GM19438 (cell line): ENCODE measurements at regions not wholly inside any gene's neighbourhood (a gene's known extent, or its start where the extent isn't known, plus 50 kb on each side); places are given as distances from the start of the nearest gene placed in this dataset.

Source experiments
- ATAC-seq: cut with Tn5 transposase; IDR thresholded peaks from one replicate; pipeline ENCODE4 v1.9.1; 2021; ENCODE audit warnings: low read depth; ENCODE audit not compliant: unreplicated experiment

- ATAC-seq, result no peak
These were observed 125.0 kb upstream of the ARHGAP28 start for GRCh38 chr18:6604573-6604941.

- ATAC-seq, result no peak
These were observed 124.2 kb upstream of the ARHGAP28 start for GRCh38 chr18:6605115-6605869.

- no peak for ATAC-seq
These were observed 123.0 kb upstream of the ARHGAP28 start for GRCh38 chr18:6606411-6607085.

GRCh38 chr18:6607343-6607742 lies 122.2 kb upstream of the ARHGAP28 start:
- no peak for ATAC-seq

GRCh38 chr18:6609666-6610264 lies 119.8 kb upstream of the ARHGAP28 start:
- ATAC-seq, result no peak

- ATAC-seq, result no peak
These were observed 119.0 kb upstream of the ARHGAP28 start for GRCh38 chr18:6610466-6610865.

- ATAC-seq, result no peak
These were observed 115.9 kb upstream of the ARHGAP28 start for GRCh38 chr18:6613581-6613980.

- no peak for ATAC-seq
These were observed 114.6 kb upstream of the ARHGAP28 start for GRCh38 chr18:6614952-6615351.

- ATAC-seq, result no peak
These were observed 112.5 kb upstream of the ARHGAP28 start for GRCh38 chr18:6616981-6617380.

GRCh38 chr18:6621437-6621836 lies 108.1 kb upstream of the ARHGAP28 start:
- ATAC-seq, result no peak

- no peak for ATAC-seq
These were observed 106.2 kb upstream of the ARHGAP28 start for GRCh38 chr18:6623278-6623677.

- no peak for ATAC-seq
These were observed 105.2 kb upstream of the ARHGAP28 start for GRCh38 chr18:6624271-6624660.

- ATAC-seq, result no peak
These were observed 104.7 kb upstream of the ARHGAP28 start for GRCh38 chr18:6624661-6625311.

GRCh38 chr18:6625481-6625880 lies 104.0 kb upstream of the ARHGAP28 start:
- ATAC-seq, result no peak

- ATAC-seq, result no peak
These were observed 103.1 kb upstream of the ARHGAP28 start for GRCh38 chr18:6626457-6626856.

GRCh38 chr18:6627645-6628044 lies 101.9 kb upstream of the ARHGAP28 start:
- ATAC-seq, result no peak

GRCh38 chr18:6628187-6628586 lies 101.3 kb upstream of the ARHGAP28 start:
- ATAC-seq, result no peak

- no peak for ATAC-seq
These were observed 99.8 kb upstream of the ARHGAP28 start for GRCh38 chr18:6629635-6630140.

GRCh38 chr18:6633310-6633709 lies 96.2 kb upstream of the ARHGAP28 start:
- no peak for ATAC-seq

GRCh38 chr18:6636091-6636490 lies 93.4 kb upstream of the ARHGAP28 start:
- no peak for ATAC-seq

GRCh38 chr18:6638447-6638846 lies 91.1 kb upstream of the ARHGAP28 start:
- ATAC-seq, result no peak
